ENCODE measurements at regions not wholly inside any gene's neighbourhood (a gene's known extent, or its start where the extent isn't known, plus 50 kb on each side); places are given as distances from the start of the nearest gene placed in this dataset.
"Not testable (repeated sequence)": the region's sequence is repeated elsewhere in the genome, so short reads cannot be mapped to it uniquely, and the experiment has no call there.

DNA sequence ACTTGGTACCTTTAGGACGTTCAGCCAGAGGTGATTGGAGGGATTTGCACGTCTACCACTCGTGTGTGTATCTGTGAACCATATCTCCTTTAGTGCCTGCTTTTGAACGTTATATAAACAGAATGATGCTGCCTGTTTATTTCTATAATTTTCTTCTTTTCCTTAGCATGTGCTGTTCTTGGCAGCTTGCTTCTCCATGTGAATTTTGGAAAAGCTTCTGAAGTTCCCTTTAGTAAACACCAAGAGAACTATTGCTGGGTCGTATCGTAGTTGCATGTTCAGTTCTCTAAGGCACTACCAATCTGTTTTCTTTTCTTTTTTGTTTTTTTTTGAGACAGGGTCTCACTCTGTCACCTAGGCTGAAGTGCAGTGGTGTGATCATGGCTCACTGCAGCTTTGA is 73.8 kb upstream of the FANCC start:
- not testable (repeated sequence) for H3K9me3 ChIP-seq (replicated peaks); H3K27me3 ChIP-seq (replicated peaks); H3K27ac ChIP-seq; H3K36me3 ChIP-seq; H3K4me1 ChIP-seq (replicated peaks); DNase-seq (ENCODE audit: low read depth in 1 of 2, low spot score in 2 of 2); H3K4me3 ChIP-seq

DNA sequence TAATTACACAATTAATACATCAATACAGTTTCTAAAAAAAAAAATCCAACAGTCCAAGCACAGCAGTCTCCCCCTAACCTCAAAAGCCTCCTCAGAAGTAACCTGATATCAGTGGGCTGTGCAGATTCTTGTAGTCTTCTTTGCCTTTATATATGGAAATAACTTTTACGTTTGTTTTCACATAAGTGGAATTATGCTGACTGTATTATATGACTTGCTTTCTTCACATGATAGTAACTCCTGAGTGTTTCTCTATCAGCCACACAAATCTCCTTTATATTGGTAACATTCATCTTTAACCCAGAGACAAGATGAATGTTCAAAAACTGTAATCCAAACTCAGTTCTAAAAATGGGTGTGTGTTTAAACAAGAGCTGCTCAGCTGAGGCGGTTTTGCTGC is 71.9 kb upstream of the FANCC start:
- H3K36me3 ChIP-seq = no peaks in the 10 kb centered on the region
- no peak for DNase-seq (ENCODE audit: low read depth in 1 of 2, low spot score in 2 of 2)

DNA sequence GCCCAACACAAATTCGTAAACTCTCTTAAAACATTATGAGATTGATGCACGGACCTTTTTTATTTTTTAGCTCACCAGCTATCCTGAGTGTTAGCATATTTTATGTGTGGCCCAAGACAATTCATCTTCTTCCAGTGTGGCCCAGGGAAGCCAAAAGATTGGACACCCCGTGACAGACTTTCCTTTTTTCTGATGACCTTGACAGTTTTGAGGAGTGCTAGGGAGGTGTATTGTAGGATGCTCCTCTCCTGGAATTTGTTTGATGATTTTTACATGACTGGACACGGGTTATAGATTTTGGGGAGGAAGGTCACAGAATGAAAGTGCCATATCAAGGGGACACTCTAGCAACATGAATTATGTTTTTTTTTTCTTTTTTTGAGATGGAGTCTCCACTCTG is 69.3 kb upstream of the FANCC start:
- Histone ChIP-seq H3K36me3 (no peaks in the 10 kb centered on the region), H3K27ac (no peak overlapping the region), H3K4me3 (no peak overlapping the region), H3K27me3 (replicated peaks) (no peaks in the 10 kb centered on the region), H3K4me1 (replicated peaks) (peaks cover 36% of the 10 kb centered on the region), H3K9me3 (replicated peaks) (no peaks in the 10 kb centered on the region)
- no peak for DNase-seq (ENCODE audit: low read depth in 1 of 2, low spot score in 2 of 2)

More for the DNA sequence above, 71.9 kb upstream of the FANCC start:
- peaks cover 16% of the 10 kb centered on the region for H3K4me1 ChIP-seq (replicated peaks)
- no peak overlapping the region for H3K27ac ChIP-seq
- no peaks in the 10 kb centered on the region for H3K9me3 ChIP-seq (replicated peaks)
- H3K4me3 ChIP-seq = no peak overlapping the region
- H3K27me3 ChIP-seq (replicated peaks) = no peaks in the 10 kb centered on the region

DNA sequence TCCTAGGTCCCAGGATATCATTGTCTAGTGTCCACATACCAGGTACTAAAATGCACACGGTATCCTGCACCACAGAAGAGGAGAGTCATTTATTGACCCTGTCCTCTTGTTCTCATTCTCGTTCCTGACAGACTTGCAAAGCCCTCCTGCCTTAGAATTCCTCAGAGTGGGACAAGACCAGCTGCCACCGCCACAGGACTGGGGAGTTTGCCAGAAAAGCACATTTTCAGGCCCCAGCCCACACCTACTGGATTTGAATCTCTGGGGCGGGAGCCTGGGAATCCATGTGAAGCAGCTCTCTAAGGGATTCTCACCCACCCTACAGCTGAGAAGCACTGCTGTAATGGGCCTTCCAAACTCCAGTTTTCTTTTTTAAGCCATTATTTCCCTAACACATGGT is 68.0 kb upstream of the FANCC start:
- H3K9me3 ChIP-seq (replicated peaks) = no peaks in the 10 kb centered on the region
- peak overlapping the region; percentile 84; the same call in 1 of the 2 replicates for H3K27ac ChIP-seq
- DNase-seq (ENCODE audit: low read depth in 1 of 2, low spot score in 2 of 2) = peak in 1 of 2 experiments; percentile 15
- H3K27me3 ChIP-seq (replicated peaks) = no peaks in the 10 kb centered on the region
- no peaks in the 10 kb centered on the region for H3K36me3 ChIP-seq
- H3K4me1 ChIP-seq (replicated peaks) = peaks cover 50% of the 10 kb centered on the region
- H3K4me3 ChIP-seq = no peak overlapping the region

DNA sequence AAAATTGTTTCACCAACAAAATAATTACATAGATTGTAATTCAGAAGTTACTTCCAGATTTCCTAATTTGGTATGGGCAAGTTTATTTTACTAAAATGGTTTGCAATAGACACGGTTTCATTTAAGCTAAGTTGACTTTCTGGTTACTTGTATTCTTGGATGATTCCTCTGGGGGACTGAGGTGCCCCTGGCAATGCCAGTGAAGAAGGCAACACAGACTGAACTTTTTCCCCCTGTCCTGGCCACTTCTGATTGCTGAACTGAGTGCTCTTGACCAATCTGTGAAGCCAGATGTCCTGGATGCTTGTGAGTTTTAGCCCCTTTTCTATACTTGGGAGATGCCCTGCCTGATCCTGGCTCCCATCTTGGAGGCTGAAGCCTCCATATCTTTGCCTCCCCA is 66.3 kb upstream of the FANCC start:
- peak overlapping the region; percentile 84 for H3K27ac ChIP-seq
- no peak overlapping the region for H3K4me3 ChIP-seq
- H3K36me3 ChIP-seq = no peaks in the 10 kb centered on the region
- peaks cover 51% of the 10 kb centered on the region for H3K4me1 ChIP-seq (replicated peaks)
- H3K9me3 ChIP-seq (replicated peaks) = no peaks in the 10 kb centered on the region
- DNase-seq (ENCODE audit: low read depth in 1 of 2, low spot score in 2 of 2) = peak; percentile 55 to 75
- H3K27me3 ChIP-seq (replicated peaks) = no peaks in the 10 kb centered on the region

DNA sequence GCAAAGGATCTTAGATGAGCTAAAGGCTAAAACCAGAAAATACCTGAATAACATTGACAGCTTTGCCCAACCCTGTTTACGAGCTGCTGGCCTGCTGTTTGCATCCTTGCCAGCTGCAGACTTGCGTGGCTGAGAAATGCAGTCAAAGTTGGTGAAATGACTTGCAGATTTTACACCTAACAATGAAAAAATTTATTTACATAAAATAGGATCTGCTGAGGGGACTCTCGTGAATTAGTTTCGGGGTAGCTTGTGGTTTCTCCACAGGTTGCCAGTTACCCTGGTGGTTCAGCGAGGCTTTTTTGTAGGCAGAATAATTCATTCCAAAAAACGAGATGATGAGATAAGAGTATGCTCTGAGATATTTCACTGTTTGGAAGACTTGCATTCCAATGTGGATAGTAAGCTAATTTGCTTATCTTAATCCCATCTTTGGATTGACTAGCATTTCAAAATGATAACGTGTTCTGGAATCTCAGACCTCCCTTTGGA is 65.7 kb upstream of the FANCC start:
- peak; percentile 81 to 95 for DNase-seq (ENCODE audit: low read depth in 1 of 2, low spot score in 2 of 2)
- peaks cover 51% of the 10 kb centered on the region for H3K4me1 ChIP-seq (replicated peaks)
- no peaks in the 10 kb centered on the region for H3K9me3 ChIP-seq (replicated peaks)
- no peaks in the 10 kb centered on the region for H3K27me3 ChIP-seq (replicated peaks)
- no peaks in the 10 kb centered on the region for H3K36me3 ChIP-seq
- peak overlapping the region; percentile 84 for H3K27ac ChIP-seq
- H3K4me3 ChIP-seq = no peak overlapping the region

DNA sequence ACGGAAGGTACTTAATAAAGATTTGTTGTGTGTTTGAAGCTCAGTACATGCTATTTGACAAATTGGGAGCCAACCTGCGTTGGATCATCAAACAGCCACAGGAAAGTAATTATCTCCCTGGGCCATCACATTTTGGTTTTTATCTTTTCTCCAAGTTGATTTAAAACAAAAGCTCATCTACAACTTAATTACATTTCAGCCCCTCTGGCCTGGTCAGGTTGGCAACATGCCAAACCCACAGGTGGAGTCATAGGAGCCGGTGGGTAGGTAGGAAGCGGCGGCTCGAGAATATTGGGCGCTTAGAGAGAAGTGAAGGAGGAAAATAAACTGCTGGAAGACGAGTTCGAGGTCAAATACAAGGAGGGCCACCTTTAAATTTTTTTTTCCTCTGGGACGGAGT is 64.9 kb upstream of the FANCC start:
- DNase-seq (ENCODE audit: low read depth in 1 of 2, low spot score in 2 of 2) = peak in 1 of 2 experiments; percentile 22
- no peak overlapping the region for H3K4me3 ChIP-seq
- no peaks in the 10 kb centered on the region for H3K9me3 ChIP-seq (replicated peaks)
- peaks cover 51% of the 10 kb centered on the region for H3K4me1 ChIP-seq (replicated peaks)
- H3K27ac ChIP-seq = peak overlapping the region; percentile 84
- H3K27me3 ChIP-seq (replicated peaks) = no peaks in the 10 kb centered on the region
- no peaks in the 10 kb centered on the region; the same call in 1 of the 2 replicates for H3K36me3 ChIP-seq

DNA sequence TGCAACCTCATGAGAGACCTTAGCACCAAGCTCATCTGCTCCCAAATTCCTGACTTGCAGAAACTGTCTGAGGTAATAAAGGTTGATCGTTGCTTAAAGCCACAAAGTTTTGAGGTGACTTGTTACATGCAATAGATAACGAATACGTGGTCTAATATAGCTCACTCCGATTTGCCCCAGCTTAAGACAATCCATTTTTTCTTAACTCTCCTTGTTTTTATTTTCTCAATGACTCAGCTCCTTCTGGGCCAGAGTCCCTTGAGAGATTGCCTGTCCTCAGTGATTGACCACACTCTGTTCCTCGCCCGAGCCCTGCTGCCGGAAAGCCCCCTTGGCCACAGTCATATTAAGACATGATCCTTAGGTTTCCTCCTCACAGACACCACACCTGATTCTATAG is 63.7 kb upstream of the FANCC start:
- peaks cover 51% of the 10 kb centered on the region for H3K4me1 ChIP-seq (replicated peaks)
- H3K9me3 ChIP-seq (replicated peaks) = no peaks in the 10 kb centered on the region
- DNase-seq (ENCODE audit: low read depth in 1 of 2, low spot score in 2 of 2) = peak; percentile 70 to 77
- H3K36me3 ChIP-seq = no peaks in the 10 kb centered on the region; the same call in 1 of the 2 replicates
- peak overlapping the region; percentile 84 for H3K27ac ChIP-seq
- H3K4me3 ChIP-seq = no peak overlapping the region
- H3K27me3 ChIP-seq (replicated peaks) = no peaks in the 10 kb centered on the region

DNA sequence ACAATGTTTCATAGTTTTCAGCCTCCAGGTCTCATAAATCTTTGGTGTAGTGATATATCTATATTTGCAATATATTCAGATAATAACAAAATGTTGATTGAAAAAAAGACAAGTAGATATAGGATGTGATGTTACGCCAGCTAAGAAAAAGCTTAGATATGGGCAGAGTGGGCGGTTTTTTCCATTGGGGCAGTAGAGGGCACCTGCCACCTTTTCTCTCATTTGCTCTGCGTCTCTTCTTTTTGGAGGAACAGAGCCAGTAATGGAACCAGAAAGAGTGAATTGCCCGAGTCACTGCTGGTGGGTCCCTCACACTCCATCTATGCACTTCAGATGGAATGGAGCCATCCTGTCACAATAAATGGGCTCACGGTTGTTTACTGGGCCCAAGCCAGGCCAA is 62.1 kb upstream of the FANCC start:
- Histone ChIP-seq H3K27me3 (replicated peaks) (no peaks in the 10 kb centered on the region), H3K27ac (no peak overlapping the region), H3K4me3 (no peak overlapping the region), H3K36me3 (no peaks in the 10 kb centered on the region; the same call in 1 of the 2 replicates), H3K4me1 (replicated peaks) (peaks cover 38% of the 10 kb centered on the region), H3K9me3 (replicated peaks) (no peaks in the 10 kb centered on the region)
- no peak for DNase-seq (ENCODE audit: low read depth in 1 of 2, low spot score in 2 of 2)

DNA sequence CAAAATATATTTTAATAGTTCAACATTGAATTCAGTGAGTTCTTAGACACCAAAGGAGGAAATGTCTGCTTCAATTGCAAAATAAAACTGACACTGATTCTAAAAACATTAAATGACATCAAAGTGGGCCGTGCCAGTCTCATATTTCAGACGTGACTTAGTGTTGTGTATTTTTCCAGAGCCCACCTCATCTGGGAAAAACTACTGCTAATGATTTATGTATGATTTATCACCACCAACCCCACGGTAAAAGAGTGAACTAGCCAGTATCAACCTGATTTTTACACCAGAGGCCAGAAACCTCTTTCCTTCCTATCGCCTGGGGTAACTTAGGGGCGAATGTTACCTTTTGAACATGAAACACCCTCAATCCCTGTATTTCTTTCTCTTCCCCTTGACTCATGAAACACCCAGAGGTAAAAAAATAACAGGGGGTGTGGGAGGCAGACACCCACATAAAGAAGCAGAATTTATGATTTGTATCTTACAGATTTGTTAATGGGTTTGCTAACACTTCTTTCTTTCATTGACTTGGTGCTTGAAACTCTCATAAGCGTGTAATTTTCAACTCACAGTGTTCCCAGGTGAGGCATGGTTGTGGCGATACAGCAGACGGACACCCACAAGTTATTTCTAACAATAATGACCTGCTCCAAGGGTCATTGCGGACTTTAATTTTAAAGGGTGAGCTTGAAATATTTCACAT is 56.4 kb upstream of the FANCC start:
- Histone ChIP-seq H3K27me3 (replicated peaks) (no peaks in the 10 kb centered on the region), H3K4me1 (replicated peaks) (peaks cover 7% of the 10 kb centered on the region; the same call in 1 of the 2 replicates), H3K9me3 (replicated peaks) (no peaks in the 10 kb centered on the region), H3K4me3 (no peak overlapping the region), H3K36me3 (no peaks in the 10 kb centered on the region; the same call in 1 of the 2 replicates), H3K27ac (no peak overlapping the region)
- DNase-seq (ENCODE audit: low read depth in 1 of 2, low spot score in 2 of 2) = no peak

DNA sequence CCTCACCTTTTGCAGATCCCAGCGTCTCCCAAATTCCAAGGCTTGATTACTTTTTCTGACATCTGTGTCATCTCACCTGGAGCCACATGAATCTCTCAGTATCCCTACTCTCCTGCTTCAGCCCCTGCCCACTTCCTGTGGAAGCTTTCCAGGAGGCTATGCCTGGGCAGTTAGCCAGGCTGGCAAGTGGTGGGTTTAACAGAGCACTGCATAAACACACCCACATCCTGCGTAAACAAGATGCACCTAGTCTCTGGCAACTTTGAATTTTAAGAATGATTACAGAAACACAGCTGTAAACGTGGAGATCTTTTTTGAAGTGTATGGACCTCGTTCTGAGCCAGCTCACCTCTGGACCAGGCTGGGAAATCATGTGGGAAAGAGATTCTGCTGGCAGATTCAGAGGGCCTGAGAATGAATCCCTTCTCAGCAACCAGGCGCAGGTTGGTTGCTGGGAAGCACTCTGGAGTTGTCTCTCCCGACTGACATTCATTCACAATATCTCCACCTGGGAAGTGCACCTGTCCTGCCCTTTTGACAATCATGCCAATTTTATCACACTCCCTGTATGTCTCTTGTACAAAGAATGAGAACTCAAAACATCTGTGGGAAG is 55.7 kb upstream of the FANCC start:
- DNase-seq (ENCODE audit: low read depth in 1 of 2, low spot score in 2 of 2) = no peak
- Histone ChIP-seq H3K27ac (no peak overlapping the region), H3K36me3 (no peaks in the 10 kb centered on the region; the same call in 1 of the 2 replicates), H3K9me3 (replicated peaks) (no peaks in the 10 kb centered on the region), H3K4me3 (no peak overlapping the region), H3K27me3 (replicated peaks) (no peaks in the 10 kb centered on the region), H3K4me1 (replicated peaks) (peaks cover 7% of the 10 kb centered on the region; the same call in 1 of the 2 replicates)

DNA sequence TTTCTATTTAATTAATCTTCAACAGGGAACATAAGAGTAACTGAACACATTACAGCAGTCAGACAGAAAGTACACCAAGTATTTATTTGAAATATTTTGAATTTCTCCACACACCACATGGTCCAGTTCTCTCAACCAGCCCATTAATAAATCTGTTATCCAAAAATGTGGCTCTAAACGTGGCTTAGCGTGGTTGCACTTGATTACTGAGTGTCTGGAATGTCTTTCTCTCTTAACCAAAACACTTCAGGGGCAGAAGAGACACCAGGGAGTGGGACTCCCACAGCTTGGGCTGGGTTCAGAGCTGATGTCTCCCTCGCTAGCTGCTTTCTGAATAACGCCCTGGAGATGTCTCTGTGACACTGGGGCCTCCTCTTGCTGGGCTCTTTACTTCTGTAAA is 52.6 kb upstream of the FANCC start:
- Histone ChIP-seq H3K27me3 (replicated peaks) (no peaks in the 10 kb centered on the region), H3K27ac (no peak overlapping the region), H3K4me1 (replicated peaks) (peaks cover 7% of the 10 kb centered on the region; the same call in 1 of the 2 replicates), H3K36me3 (no peaks in the 10 kb centered on the region), H3K4me3 (no peak overlapping the region), H3K9me3 (replicated peaks) (no peaks in the 10 kb centered on the region)
- DNase-seq (ENCODE audit: low read depth in 1 of 2, low spot score in 2 of 2) = no peak

DNA sequence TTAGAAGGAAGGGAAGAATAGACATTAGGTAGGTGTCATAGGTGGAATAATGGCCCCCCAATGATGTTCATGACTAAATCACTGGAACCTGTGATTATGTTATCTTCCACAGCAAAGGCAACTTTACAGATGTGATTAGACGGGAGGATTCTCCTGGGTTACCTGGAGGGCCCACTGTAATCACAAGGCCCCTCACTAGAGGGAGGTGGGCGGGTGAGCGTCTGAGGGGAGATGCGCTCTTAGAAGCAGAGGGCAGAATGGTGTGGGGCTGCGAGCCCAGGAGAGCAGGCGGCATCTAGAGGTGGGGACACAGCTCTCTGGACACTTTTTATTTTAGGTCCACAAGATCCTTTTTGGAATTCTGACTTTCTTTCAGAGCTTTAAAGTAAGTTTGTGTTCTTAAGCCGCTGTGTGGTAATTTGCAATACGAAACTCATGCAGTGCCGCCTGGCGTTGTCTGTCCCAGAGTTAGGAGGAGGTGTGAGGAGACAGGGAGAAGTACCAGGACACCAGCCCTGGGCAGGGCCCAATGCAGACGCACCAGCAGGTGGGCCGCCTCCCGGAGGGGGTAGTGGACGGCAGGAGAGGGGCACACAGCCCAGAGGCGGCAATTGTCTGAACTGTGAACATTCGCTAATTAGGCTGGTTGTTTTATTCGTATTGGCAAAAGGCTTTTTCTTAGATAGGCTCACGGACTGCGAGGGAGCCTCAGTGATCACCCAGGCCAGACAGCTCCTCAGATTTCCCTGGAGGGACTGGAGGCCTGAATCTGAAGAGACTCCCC is 51.1 kb upstream of the FANCC start:
- H3K4me1 ChIP-seq (replicated peaks) = peaks cover 7% of the 10 kb centered on the region; the same call in 1 of the 2 replicates
- DNase-seq (ENCODE audit: low read depth in 1 of 2, low spot score in 2 of 2) = no peak
- H3K27me3 ChIP-seq (replicated peaks) = no peaks in the 10 kb centered on the region
- no peaks in the 10 kb centered on the region for H3K36me3 ChIP-seq
- H3K9me3 ChIP-seq (replicated peaks) = no peaks in the 10 kb centered on the region
- no peak overlapping the region for H3K4me3 ChIP-seq
- no peak overlapping the region for H3K27ac ChIP-seq

Data from SJSA1 (cell line).